ENCODE measurements at regions not wholly inside any gene's neighbourhood (a gene's known extent, or its start where the extent isn't known, plus 50 kb on each side); places are given as distances from the start of the nearest gene placed in this dataset.
"Not testable (repeated sequence)": the region's sequence is repeated elsewhere in the genome, so short reads cannot be mapped to it uniquely, and the experiment has no call there.

DNA sequence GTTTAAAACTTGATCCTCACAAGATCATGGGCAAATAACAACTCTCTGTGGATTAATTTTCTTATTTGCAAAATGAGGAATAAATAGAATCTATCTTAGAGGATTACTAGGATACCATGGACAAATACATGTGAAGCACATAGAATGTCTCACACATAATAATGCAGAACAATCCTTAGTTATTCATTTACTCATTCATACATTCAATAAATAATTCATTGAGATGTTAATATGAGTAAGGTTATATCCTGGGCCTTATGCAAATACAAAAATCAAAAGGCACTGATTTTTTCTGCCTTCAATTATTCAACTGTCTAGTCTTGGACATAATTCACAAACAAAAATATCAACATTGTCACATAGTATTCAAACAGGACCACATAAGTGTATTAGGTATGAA, 654.1 kb downstream of the MECOM start:
- H3K27me3 ChIP-seq = no peaks in the 10 kb centered on the region
- no peak for ATAC-seq (ENCODE audit: low FRiP score in 2 of 2)
- H3K36me3 ChIP-seq = no peaks in the 10 kb centered on the region
- no peaks in the 10 kb centered on the region for H3K4me1 ChIP-seq
- no peaks in the 10 kb centered on the region for H3K9me3 ChIP-seq
- DNase-seq = no peak
- H3K4me3 ChIP-seq = no peak overlapping the region
- TF ChIP-seq EP300 (IDR thresholded peaks at IDR 0.05) (no peak), POLR2AphosphoS5 (IDR thresholded peaks at IDR 0.05) (no peak), POLR2A (IDR thresholded peaks at IDR 0.05) (no peak)
- TF ChIP-seq, protein P1, sequence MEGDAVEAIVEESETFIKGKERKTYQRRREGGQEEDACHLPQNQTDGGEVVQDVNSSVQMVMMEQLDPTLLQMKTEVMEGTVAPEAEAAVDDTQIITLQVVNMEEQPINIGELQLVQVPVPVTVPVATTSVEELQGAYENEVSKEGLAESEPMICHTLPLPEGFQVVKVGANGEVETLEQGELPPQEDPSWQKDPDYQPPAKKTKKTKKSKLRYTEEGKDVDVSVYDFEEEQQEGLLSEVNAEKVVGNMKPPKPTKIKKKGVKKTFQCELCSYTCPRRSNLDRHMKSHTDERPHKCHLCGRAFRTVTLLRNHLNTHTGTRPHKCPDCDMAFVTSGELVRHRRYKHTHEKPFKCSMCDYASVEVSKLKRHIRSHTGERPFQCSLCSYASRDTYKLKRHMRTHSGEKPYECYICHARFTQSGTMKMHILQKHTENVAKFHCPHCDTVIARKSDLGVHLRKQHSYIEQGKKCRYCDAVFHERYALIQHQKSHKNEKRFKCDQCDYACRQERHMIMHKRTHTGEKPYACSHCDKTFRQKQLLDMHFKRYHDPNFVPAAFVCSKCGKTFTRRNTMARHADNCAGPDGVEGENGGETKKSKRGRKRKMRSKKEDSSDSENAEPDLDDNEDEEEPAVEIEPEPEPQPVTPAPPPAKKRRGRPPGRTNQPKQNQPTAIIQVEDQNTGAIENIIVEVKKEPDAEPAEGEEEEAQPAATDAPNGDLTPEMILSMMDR (IDR thresholded peaks at IDR 0.05) = no peak
- no peak overlapping the region for H3K27ac ChIP-seq

DNA sequence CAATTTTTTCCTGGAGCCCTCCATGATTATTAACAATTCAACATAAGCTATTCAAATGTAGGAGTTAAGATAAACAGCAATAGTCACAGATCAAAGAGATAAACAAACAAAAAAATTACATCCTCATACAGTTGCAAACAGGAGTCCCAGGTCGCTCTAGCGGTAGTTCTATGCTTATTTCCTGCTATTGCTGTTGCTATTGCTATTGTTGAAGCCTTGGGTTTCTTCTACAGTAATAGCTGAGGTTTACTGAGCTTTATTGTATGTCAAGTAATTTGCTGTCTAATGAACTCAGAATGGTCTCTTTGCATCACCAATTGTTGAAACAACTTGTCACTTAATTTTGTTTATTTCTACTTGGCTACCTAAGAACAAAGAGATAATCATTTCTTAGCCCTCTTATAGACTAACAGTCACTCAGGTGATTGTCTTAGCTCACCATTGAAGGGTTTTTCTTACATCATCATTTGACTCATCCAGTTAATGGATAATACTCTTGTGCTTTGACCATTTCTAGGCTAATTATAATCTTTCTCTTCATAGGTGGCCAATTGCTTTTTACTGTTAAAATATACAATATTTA, 654.6 kb downstream of the MECOM start:
- ATAC-seq (ENCODE audit: low FRiP score in 2 of 2) = no peak
- TF ChIP-seq POLR2AphosphoS5 (IDR thresholded peaks at IDR 0.05) (no peak), POLR2A (IDR thresholded peaks at IDR 0.05) (no peak), EP300 (IDR thresholded peaks at IDR 0.05) (no peak)
- TF ChIP-seq, protein P1 (IDR thresholded peaks at IDR 0.05) = no peak

DNA sequence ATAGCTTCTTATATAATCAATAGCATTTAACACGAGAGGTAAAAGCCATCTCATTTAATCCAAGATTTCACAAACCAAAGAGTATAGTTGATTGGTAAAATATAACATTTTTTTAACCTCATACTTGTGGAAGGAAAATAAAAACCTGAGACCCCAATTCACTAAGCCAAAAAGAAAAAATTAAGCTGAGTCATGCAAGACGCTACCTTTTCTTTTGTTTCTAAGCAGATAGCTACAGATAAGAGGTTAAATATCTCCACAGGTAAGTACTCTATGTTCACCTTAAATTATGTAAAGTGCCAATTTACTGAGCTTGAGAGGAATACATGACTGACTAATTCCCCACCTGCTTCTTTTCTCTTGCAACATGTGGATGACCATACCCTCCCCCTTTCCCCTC, 656.4 kb downstream of the MECOM start:
- TF ChIP-seq POLR2AphosphoS5 (IDR thresholded peaks at IDR 0.05) (no peak), EP300 (IDR thresholded peaks at IDR 0.05) (no peak), POLR2A (IDR thresholded peaks at IDR 0.05) (no peak)
- TF ChIP-seq, protein P1 (IDR thresholded peaks at IDR 0.05) = no peak
- H3K27ac ChIP-seq = no peak overlapping the region
- no peak for ATAC-seq (ENCODE audit: low FRiP score in 2 of 2)
- WGBS, 2 donors = 78 to 84% methylated on average over 2 of the region's 2 CpGs
- DNase-seq = no peak
- H3K27me3 ChIP-seq = no peaks in the 10 kb centered on the region
- H3K4me3 ChIP-seq = no peak overlapping the region
- H3K4me1 ChIP-seq = no peaks in the 10 kb centered on the region
- H3K36me3 ChIP-seq = no peaks in the 10 kb centered on the region
- H3K9me3 ChIP-seq = no peaks in the 10 kb centered on the region

More for the DNA sequence above, 654.6 kb downstream of the MECOM start:
- 29 to 52% methylated on average over 2 of the region's 2 CpGs for WGBS, 2 donors
- Histone ChIP-seq H3K36me3 (no peaks in the 10 kb centered on the region), H3K27ac (no peak overlapping the region), H3K27me3 (no peaks in the 10 kb centered on the region), H3K4me3 (no peak overlapping the region), H3K9me3 (no peaks in the 10 kb centered on the region), H3K4me1 (no peaks in the 10 kb centered on the region)
- DNase-seq = no peak

DNA sequence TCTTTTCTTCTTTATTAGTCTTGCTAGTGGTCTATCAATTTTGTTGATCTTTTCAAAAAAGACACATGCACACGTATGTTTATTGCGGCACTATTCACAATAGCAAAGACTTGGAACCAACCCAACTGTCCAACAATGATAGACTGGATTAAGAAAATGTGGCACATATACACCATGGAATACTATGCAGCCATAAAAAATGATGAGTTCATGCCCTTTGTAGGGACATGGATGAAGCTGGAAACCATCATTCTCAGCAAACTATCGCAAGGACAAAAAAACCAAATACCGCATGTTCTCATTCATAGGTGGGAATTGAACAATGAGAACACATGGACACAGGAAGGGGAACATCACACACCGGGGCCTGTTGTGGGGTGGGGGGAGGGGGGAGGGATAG, 657.1 kb downstream of the MECOM start:
- ATAC-seq (ENCODE audit: low FRiP score in 2 of 2); H3K36me3 ChIP-seq; H3K27me3 ChIP-seq; H3K9me3 ChIP-seq; DNase-seq; H3K4me1 ChIP-seq; H3K27ac ChIP-seq; H3K4me3 ChIP-seq: not testable (repeated sequence)
- WGBS, 2 donors = 95 to 100% methylated on average over 2 to 4 of the region's 5 CpGs

DNA sequence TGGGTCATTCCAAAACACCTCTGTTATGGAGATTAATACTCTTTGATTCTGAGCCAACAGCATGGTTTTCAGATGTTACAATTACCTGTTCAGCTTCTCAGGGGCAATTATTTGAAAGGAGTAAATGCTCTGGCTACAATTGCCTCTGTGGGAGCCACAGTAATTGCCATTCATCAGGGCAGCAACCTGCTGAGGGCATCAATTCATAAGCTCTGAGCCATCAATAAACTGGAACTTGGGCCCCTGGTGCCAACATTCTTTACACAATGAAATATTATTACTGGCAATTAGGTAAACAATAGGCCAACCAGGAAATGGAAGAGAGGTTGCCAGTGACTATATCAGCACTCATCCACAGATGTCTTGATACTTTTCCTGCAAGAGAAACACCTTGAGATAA, 660.8 kb downstream of the MECOM start:
- Histone ChIP-seq H3K36me3 (no peaks in the 10 kb centered on the region), H3K9me3 (no peaks in the 10 kb centered on the region), H3K27me3 (no peaks in the 10 kb centered on the region), H3K4me1 (no peaks in the 10 kb centered on the region), H3K27ac (no peak overlapping the region), H3K4me3 (no peak overlapping the region)
- TF ChIP-seq, protein P1 (IDR thresholded peaks at IDR 0.05) = no peak
- TF ChIP-seq EP300 (IDR thresholded peaks at IDR 0.05) (no peak), POLR2AphosphoS5 (IDR thresholded peaks at IDR 0.05) (no peak), POLR2A (IDR thresholded peaks at IDR 0.05) (no peak)
- DNase-seq (no peak), ATAC-seq (ENCODE audit: low FRiP score in 2 of 2) (no peak)

All from upper lobe of left lung (tissue), 6 donors.